Hypothalamus (tissue), 51 donors: ENCODE measurements at regions not wholly inside any gene's neighbourhood (a gene's known extent, or its start where the extent isn't known, plus 50 kb on each side); places are given as distances from the start of the nearest gene placed in this dataset.
"Not testable (repeated sequence)": the region's sequence is repeated elsewhere in the genome, so short reads cannot be mapped to it uniquely, and the experiment has no call there.

Experiments used
- DNase-seq, 51 donors: peaks; one replicate each; lab custom pipeline; 2025; lab: John Stamatoyannopoulos, UW

- DNase-seq, result no peak
Observed at GRCh38 chr6:50455029-50455428, 258.3 kb upstream of the TFAP2D start.

DNA sequence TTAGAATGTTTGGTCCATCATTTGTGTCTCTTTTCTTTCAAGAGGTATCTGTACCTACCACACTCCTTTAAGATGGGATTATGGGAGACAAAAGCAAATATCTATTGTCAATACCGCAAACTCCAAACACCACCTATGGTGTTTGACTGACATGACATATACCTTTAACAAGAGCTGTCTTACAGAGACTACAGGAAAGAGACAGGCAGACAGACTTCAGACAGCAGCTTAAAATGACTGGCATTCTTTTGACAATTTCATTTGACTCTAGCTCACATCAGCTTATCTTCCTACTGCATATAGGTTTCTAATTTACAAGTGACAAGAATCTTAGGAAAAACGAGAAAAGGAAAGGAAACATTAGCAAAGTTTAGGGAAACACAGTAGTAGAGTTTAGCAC lies 256.0 kb upstream of the TFAP2D start:
- DNase-seq, result no peak

- no peak for DNase-seq
Observed at GRCh38 chr6:50461696-50462095, 251.6 kb upstream of the TFAP2D start.

DNA sequence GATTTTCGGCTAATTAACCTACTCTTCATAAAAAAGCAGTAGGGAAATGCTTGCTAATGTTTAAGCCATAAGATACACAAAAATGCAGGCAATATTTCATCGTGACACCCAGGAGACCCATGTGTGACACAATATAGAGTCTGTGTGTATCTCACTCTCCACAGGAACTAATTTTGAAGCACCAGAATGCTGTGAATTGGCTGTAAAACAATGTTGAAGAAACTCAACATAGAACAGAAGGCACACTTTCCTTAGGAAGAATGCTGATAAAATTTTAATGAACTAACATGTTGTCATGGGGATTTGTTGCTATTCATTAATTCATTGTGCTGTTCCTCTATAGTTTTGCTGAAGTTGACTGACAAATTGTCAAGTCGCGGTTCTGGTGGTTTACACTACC lies 249.4 kb upstream of the TFAP2D start:
- DNase-seq, result no peak

DNA sequence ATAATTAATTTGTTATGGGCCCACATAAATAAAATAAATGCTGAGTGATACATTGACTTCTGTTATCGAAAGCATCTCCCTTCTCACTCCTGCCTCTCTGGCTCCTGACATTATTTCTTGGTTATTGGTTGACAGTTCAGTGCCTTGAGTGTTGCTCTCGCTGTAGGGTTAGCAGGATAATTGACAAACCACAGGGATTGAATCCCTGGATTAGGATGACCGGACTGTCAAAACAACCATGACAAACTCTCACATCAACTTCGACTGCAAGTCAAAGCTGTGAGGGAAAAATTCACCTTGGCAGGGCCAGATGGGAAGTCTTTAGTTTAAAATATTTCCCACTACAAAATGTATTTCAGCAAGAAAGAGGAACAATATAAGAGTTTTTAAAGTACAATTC lies 245.4 kb upstream of the TFAP2D start:
- no peak for DNase-seq

DNA sequence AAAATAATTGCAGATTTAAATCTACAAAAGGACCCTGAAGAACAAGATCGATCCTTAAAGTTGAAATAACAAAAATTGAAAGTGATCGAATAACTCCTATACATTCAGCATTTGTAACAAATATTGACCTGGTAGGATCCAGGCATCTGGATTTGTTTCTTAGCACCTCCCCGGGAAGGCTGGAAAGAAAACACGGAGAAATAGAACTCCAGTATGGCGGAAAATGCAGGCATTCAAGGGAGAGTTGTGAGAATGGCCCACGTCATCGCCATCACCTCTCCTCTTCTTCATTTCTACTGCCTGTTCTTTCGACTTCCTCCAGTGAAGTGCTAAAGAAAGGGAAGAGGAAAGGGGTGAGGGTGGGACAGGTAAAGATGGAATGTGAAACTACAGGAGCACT lies 242.3 kb upstream of the TFAP2D start:
- DNase-seq, result no peak

- DNase-seq, result no peak
Observed at GRCh38 chr6:50510361-50510760, 203.0 kb upstream of the TFAP2D start.

DNA sequence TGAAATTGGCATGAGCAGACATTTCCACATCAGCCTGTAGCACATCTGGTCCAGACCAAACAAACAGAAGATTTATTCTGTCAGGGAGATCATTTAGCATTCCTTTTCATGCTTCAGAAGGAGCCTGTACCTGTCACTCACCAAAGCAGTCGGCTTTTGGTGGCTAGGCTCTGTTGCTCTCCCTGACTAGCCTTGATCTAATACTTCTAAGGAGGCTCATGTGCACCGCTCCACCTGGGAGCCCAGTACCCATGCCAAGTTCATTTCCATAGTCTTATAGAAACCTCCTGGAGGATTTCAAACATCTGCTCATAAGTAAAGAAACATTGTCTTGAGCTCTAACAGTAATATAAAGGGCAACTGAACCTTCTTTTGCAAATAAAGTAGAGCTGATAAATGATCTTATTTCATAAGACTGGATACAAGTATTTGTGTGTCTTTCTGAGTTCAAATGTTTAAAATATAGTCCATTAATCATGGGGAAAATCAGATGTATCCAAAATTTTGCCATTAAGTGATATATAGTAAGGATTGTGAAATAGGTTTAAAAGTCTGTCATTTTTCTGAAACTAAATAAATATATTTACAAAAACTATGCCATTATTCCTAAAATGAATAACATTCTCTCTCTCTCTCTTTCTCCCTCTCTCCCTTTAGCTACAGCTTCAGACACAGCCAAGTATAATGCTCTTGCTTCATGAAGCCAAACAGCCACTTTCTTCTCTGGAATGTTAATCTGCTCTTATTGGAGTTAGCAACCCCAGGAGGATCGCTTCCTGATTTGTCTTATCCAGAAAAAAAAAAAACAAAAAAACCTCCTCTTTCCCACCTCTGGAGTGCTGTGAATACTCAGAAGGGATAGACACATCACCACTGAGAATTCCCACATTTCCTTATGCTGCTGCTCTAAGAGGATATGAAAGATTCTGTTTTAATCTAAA lies 192.7 kb upstream of the TFAP2D start:
- DNase-seq, result no peak

GRCh38 chr6:50524341-50524740 lies 189.0 kb upstream of the TFAP2D start:
- no peak for DNase-seq

GRCh38 chr6:50527985-50528384 lies 185.3 kb upstream of the TFAP2D start:
- no peak for DNase-seq

DNA sequence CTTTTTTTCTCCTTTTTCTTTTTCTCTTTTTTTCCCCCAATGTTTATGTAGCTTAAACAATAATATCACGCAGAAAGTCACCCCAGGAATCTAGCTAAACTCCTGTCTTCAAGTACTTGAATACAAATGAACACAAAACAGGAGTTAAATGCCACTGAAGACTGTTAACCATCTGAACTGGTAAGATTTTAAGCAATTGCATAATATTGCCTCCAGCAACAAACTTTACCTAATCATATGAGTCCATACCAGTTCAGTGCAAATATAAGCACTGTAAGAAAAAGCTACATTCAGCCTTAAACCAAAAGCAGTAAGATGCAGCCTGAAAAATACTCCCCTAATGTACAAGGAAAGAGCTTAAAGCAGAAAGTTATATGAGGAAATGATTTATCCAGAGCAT lies 173.9 kb upstream of the TFAP2D start:
- DNase-seq, result no peak

- no peak for DNase-seq
Observed at GRCh38 chr6:50541941-50542340, 171.4 kb upstream of the TFAP2D start.

GRCh38 chr6:50543666-50544065 lies 169.7 kb upstream of the TFAP2D start:
- no peak for DNase-seq

DNA sequence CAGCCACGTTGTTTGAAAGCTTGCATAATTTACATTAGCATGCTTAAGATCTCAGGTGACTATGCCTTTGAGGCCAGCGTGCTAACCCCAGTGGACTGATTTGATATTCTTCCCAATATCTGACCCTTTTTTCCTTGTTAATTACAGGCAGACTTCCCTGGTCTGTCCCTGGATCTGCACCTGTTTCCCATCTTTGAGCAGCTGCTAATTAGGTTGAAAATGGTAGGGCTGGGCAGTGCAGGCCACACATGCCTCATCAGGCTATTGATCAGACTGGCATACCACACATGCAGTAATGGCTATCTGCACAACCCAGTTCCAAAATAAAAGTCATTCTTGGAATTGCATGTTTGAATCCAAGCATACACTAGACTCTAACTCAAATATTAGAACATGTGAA lies 164.3 kb upstream of the TFAP2D start:
- DNase-seq, result no peak

- no peak for DNase-seq
Observed at GRCh38 chr6:50549475-50549874, 163.9 kb upstream of the TFAP2D start.

DNA sequence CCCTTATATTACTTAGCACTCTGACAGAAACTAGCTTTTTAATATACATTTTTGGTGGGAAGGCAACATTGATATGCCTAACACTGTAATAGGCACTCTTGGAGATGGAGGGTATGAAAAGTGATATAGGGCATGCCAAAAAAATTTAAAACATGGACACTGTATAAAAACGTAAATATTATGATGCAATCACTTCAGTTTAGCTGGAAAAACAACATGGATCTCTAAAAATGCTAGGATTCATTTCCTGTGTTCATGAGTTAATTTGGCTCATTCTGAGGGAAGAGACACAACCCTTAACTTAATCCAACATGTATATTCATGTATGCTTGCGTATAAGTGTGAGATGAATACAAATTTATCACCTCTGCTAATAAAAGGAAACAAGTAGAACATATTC lies 157.3 kb upstream of the TFAP2D start:
- DNase-seq, result no peak

DNA sequence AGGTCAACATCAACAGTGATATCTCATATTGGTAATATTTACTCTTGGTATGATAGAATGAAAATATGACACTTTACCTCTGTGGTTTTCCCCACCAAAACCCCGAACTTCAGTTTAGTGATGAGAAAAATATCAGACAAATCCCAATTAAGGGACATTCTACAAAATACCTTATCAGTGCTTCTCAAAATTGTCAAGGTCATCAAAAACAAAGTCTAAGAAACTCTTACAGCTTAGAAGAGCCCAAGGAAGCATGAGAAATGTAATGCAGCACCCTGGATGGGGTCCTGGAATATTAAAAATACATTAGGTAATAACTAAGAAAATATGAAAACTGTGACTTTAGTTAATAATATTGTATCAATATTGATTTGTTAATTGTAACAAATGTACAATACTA lies 148.3 kb upstream of the TFAP2D start:
- no peak for DNase-seq

DNA sequence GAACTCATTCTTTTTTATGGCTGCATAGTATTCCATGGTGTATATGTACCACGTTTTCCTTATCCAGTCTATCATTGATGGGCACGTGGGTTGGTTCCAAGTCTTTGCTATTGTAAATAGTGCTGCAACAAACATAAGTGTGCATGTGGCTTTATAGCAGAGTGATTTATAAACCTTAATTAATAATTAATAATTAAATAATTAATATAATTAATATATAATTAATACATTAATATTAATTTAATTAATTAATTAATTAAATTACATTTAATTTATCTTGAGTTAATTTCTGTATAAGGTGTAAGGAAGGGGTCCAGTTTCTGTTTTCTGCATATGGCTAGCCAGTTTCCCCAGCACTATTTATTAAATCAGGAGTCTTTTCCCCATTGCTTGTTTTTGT lies 142.1 kb upstream of the TFAP2D start:
- DNase-seq, result not testable (repeated sequence)

- DNase-seq, result no peak
Observed at GRCh38 chr6:50585441-50586330, 127.6 kb upstream of the TFAP2D start.

DNA sequence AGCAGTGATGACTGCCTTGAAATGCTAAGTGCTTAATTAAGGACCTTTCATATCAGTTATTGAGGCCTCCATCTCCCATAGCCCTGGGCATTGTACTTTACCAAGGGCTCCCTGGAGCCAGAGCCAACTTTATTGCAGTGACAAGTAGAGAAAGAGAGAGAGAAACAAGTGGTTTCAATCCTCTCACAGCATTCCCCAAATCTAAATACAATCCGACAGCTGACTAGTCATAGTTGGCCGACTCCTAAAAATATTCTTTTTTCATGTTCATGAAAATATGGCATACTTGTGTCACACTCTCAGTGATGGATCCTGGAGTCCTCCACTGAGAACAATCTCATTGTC lies 127.0 kb upstream of the TFAP2D start:
- no peak for DNase-seq

DNA sequence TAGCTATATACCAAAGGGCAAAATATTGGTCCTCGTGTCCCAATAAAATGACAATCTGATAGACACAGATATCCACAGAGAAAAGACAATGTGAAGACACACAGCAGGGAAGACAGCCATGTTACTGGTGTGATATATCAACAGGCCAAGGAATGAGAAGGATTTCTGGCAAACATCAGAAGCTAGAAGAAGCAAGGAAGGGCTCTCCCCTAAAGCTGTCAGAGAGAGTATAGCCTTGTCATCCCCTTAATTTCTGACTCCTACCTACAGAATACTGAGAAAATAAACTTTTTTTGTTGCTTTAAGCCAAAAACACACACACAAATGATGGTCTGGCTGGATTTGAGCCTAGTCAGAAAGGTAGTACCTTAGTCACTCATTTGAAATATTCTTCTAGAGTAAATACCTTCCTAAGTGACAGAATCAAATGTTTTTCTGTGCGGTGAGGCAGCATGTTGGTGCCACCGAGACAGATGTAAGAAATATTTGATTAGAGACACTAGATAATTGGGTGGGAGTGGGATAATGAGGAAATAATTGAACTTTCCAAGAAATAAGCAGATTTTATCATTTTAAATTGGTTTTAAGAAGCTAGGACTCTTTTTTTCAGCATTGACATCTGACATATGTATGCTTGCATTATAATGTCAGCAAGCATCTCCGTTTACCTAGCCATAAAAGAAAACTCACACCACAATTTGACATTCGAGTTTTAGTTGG lies 123.4 kb upstream of the TFAP2D start:
- DNase-seq, result no peak
